Heart left ventricle (tissue), 16 donors: ENCODE measurements at regions not wholly inside any gene's neighbourhood (a gene's known extent, or its start where the extent isn't known, plus 50 kb on each side); places are given as distances from the start of the nearest gene placed in this dataset.
A peak's percentile ranks its signal among the peaks of the same experiment; 100 is the strongest.
"Not testable (repeated sequence)": the region's sequence is repeated elsewhere in the genome, so short reads cannot be mapped to it uniquely, and the experiment has no call there.

Source experiments
- ATAC-seq, 4 donors: fragments of 200-7000 bp; cut with Tn5 transposase; one replicate each; pipeline ENCODE4 v1.9.1; 2020 to 2022; ENCODE audit warnings: moderate library complexity in 4 of 4, mild to moderate bottlenecking in 3 of 4, moderate number of reproducible peaks in 1 of 4
- DNase-seq, 5 donors: peaks; one replicate each; pipeline ENCODE4 v3.0.0-alpha.2; 2020
- H3K27ac ChIP-seq, 12 donors: fragments of 200-600 bp; sonication (generic) in 4 of 12; one replicate each; pipeline versions ENCODE4 v1.5.0 to v1.8.0; 2016 to 2022; ENCODE audit warnings: mild to moderate bottlenecking in 2 of 12
- H3K27me3 ChIP-seq, 9 donors: fragments of 200-600 bp; sonication (generic) in 2 of 9; one replicate each; pipeline versions ENCODE4 v1.5.1 to v1.8.0; 2016 to 2022; ENCODE audit warnings: mild to moderate bottlenecking in 3 of 9
- H3K36me3 ChIP-seq, 9 donors: fragments of 200-600 bp; sonication (generic) in 2 of 9; one replicate each; pipeline versions ENCODE4 v1.5.0 to v1.8.0; 2018 to 2022; ENCODE audit warnings: mild to moderate bottlenecking in 2 of 9
- H3K4me1 ChIP-seq, 12 donors: fragments of 200-600 bp; sonication (generic) in 4 of 12; one replicate each; pipeline versions ENCODE4 v1.5.0 to v1.8.0; 2016 to 2022; ENCODE audit warnings: mild to moderate bottlenecking in 3 of 12
- H3K4me3 ChIP-seq, 12 donors: fragments of 200-600 bp; sonication (generic) in 4 of 12; one replicate each; pipeline versions ENCODE4 v1.5.0 to v1.8.0; 2017 to 2022; ENCODE audit warnings: mild to moderate bottlenecking in 9 of 12, moderate library complexity in 4 of 12
- H3K9me3 ChIP-seq, 12 donors: fragments of 200-600 bp; sonication (generic) in 4 of 12; one replicate each; pipeline versions ENCODE4 v1.5.0 to v1.8.0; 2016 to 2022; ENCODE audit warnings: mild to moderate bottlenecking in 1 of 12
- CTCF ChIP-seq, 12 donors: fragments of 200-600 bp; sonication (generic) in 4 of 12; IDR thresholded peaks; one replicate each; pipeline versions ENCODE4 v1.5.0 to v1.8.0; 2018 to 2022; ENCODE audit warnings: antibody characterized with exemption in 12 of 12, mild to moderate bottlenecking in 5 of 12
- POLR2A ChIP-seq, 2 donors: fragments of 450-650 bp; IDR thresholded peaks; one replicate each; pipeline ENCODE4 v1.6.1; 2017; ENCODE audit warnings: antibody characterized with exemption in 2 of 2, mild to moderate bottlenecking in 2 of 2, moderate library complexity in 2 of 2
- WGBS, 4 donors: extraction: QIAGEN DNeasy Blood & Tissue Kit in 2 of 4; methylation state at CpG; one replicate each; pipeline versions ENCODE4 v1.1.5 to v1.1.7; 2013 to 2018; 5-methylcytosine and 5-hydroxymethylcytosine counted together
- intact Hi-C, 10 donors: fragments of 100-400 bp; cut with DNase I; formaldehyde crosslinking; loops; one replicate each; pipeline versions ENCODE4 v1.11.1 to v1.14.2; 2022
- donor health status: ischemic (EF 13 %, LVEDD 7.1; RV severe dilation, severe dysfunction).
- donor health status: healthy with polysubstance abuse.
- donor health status: DM: no; HTN: yes; CAD: no.
- donor health status: DM: no; HTN: no; CAD: no.
- donor health status: ischemic (EF 25% LVEDD 6.9; RV normal size, moderate dysfunction).
- donor health status: ischemic (EF 25% LVEDD 5.7; RV mildly dilated, moderate dysfunction).
- donor health status: healthy.
- donor health status: DM: yes; HTN: yes; CAD: no.
- donor health status: ischemic (EF 35%, LVEDD 5.7; RV mildly dilated, moderate dysfunction).
- donor health status: nonischemic (EF 11% LVEDD 7.7; RV severe dilation, severe dysfunction).
- donor health status: DM: yes; HTN: yes; CAD: no.
- donor health status: PGD.
- donor health status: ischemic (EF 29% LVEDD 5.4; RV normal size, mild dysfunction).
- donor health status: nonischemic (EF 23%, LVEDD 6.1; RV moderate dilation, normal function).

GRCh38 chr1:38500352-38500751 lies 359.2 kb downstream of the RRAGC start:
- intact Hi-C loops, result no loop called here
- WGBS, 4 donors, result 79 to 84% (median 81%) methylated on average over 2 of the region's 2 CpGs
- ATAC-seq, result no peak
- no peaks in the 10 kb centered on the region for H3K36me3 ChIP-seq
- DNase-seq, result no peak
- H3K4me1 ChIP-seq, result no peaks in the 10 kb centered on the region
- peak in 4 of 12 donors; percentile 12 to 29 (median 22) for TF ChIP-seq CTCF (IDR thresholded peaks at IDR 0.05)
- TF ChIP-seq POLR2A (IDR thresholded peaks at IDR 0.05), result no peak
- H3K27ac ChIP-seq, result no peak overlapping the region
- peaks cover 0 to 41% (median 7%) of the 10 kb centered on the region in 9 donors for H3K27me3 ChIP-seq
- no peaks in the 10 kb centered on the region for H3K9me3 ChIP-seq
- H3K4me3 ChIP-seq, result no peak overlapping the region

GRCh38 chr1:38498686-38499085 lies 360.9 kb downstream of the RRAGC start:
- 39 to 63% (median 44%) methylated on average over 7 of the region's 7 CpGs for WGBS, 4 donors
- ATAC-seq (no peak), DNase-seq (no peak)
- Histone ChIP-seq H3K27ac (no peak overlapping the region), H3K36me3 (no peaks in the 10 kb centered on the region), H3K27me3 (peaks cover 0 to 32% (median 7%) of the 10 kb centered on the region in 9 donors), H3K4me3 (no peak overlapping the region), H3K4me1 (no peaks in the 10 kb centered on the region), H3K9me3 (no peaks in the 10 kb centered on the region)
- intact Hi-C loops, result no loop called here
- TF ChIP-seq POLR2A (IDR thresholded peaks at IDR 0.05), result no peak
- no peak for TF ChIP-seq CTCF (IDR thresholded peaks at IDR 0.05)

- no peak for DNase-seq
- ATAC-seq, result no peak
- no peak for TF ChIP-seq POLR2A (IDR thresholded peaks at IDR 0.05)
- H3K4me1 ChIP-seq, result no peaks in the 10 kb centered on the region
- 60 to 65% (median 62%) methylated on average over 7 of the region's 7 CpGs for WGBS, 4 donors
- H3K4me3 ChIP-seq, result no peak overlapping the region
- H3K27me3 ChIP-seq, result peaks cover 0 to 26% (median 4%) of the 10 kb centered on the region in 9 donors
- no peaks in the 10 kb centered on the region for H3K36me3 ChIP-seq
- no peaks in the 10 kb centered on the region for H3K9me3 ChIP-seq
- no peak overlapping the region for H3K27ac ChIP-seq
- intact Hi-C loops, result no loop called here
Observed at GRCh38 chr1:38497921-38498656, 361.5 kb downstream of the RRAGC start.

- H3K27me3 ChIP-seq, result peaks cover 0 to 38% (median 8%) of the 10 kb centered on the region in 9 donors
- DNase-seq, H3K36me3 ChIP-seq, H3K27ac ChIP-seq, intact Hi-C loops, H3K9me3 ChIP-seq, ATAC-seq, H3K4me1 ChIP-seq, H3K4me3 ChIP-seq: not testable (repeated sequence)
- 48 to 62% (median 53%) methylated on average over 3 of the region's 3 CpGs for WGBS, 4 donors
Observed at GRCh38 chr1:38493306-38493705, 366.3 kb downstream of the RRAGC start.

- H3K36me3 ChIP-seq, result no peaks in the 10 kb centered on the region
- 36 to 50% (median 44%) methylated on average over 6 of the region's 6 CpGs for WGBS, 4 donors
- H3K4me3 ChIP-seq, result no peak overlapping the region
- ATAC-seq, result no peak
- no peak for TF ChIP-seq POLR2A (IDR thresholded peaks at IDR 0.05)
- TF ChIP-seq CTCF (IDR thresholded peaks at IDR 0.05), result peak in 9 of 12 donors; percentile 19 to 51 (median 40)
- DNase-seq, result no peak
- peaks cover 0 to 38% (median 8%) of the 10 kb centered on the region in 9 donors for H3K27me3 ChIP-seq
- intact Hi-C loops, result no loop called here
- H3K27ac ChIP-seq, result no peak overlapping the region
- H3K4me1 ChIP-seq, result no peaks in the 10 kb centered on the region
- H3K9me3 ChIP-seq, result no peaks in the 10 kb centered on the region
Observed at GRCh38 chr1:38489844-38490270, 369.7 kb downstream of the RRAGC start.
